ENCODE measurements at regions not wholly inside any gene's neighbourhood (a gene's known extent, or its start where the extent isn't known, plus 50 kb on each side); places are given as distances from the start of the nearest gene placed in this dataset.

DNA sequence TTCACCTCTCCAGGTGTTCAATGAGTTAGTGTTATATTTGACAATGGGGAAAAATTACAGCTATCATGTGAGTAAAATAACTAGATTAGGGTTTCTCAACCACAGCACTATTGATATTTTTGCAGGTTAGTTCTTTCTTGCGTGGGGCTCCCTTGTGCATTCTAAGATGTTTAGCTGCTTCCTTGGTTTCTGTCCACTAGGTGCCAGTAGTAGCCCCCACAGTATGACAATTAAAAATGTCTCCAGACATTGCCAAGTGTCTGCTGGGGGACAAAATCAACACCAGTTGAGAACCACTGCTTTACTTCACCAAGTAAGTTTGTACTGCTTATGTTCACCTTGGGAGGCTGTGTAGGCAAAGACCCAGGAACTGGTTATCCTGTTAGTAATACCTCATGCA, 618.7 kb downstream of the EDEM1 start:
- peaks cover 6% of the 10 kb centered on the region for H3K4me1 Mint-ChIP-seq
- H3K27me3 Mint-ChIP-seq (ENCODE audit: low read depth, poor library complexity), result peaks cover 4% of the 10 kb centered on the region
- peak; percentile 15 for DNase-seq
- TF ChIP-seq, protein P1, sequence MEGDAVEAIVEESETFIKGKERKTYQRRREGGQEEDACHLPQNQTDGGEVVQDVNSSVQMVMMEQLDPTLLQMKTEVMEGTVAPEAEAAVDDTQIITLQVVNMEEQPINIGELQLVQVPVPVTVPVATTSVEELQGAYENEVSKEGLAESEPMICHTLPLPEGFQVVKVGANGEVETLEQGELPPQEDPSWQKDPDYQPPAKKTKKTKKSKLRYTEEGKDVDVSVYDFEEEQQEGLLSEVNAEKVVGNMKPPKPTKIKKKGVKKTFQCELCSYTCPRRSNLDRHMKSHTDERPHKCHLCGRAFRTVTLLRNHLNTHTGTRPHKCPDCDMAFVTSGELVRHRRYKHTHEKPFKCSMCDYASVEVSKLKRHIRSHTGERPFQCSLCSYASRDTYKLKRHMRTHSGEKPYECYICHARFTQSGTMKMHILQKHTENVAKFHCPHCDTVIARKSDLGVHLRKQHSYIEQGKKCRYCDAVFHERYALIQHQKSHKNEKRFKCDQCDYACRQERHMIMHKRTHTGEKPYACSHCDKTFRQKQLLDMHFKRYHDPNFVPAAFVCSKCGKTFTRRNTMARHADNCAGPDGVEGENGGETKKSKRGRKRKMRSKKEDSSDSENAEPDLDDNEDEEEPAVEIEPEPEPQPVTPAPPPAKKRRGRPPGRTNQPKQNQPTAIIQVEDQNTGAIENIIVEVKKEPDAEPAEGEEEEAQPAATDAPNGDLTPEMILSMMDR (IDR thresholded peaks at IDR 0.05), result peak; percentile 63
- peaks cover 4% of the 10 kb centered on the region for H3K9me3 Mint-ChIP-seq
- no peak overlapping the region for H3K4me3 Mint-ChIP-seq
- no peaks in the 10 kb centered on the region for H3K36me3 Mint-ChIP-seq (ENCODE audit: low read depth)
- no peak overlapping the region for H3K27ac Mint-ChIP-seq

- no peak overlapping the region for H3K27ac Mint-ChIP-seq
- no peak for DNase-seq
- no peaks in the 10 kb centered on the region for H3K9me3 Mint-ChIP-seq
- peaks cover 4% of the 10 kb centered on the region for H3K27me3 Mint-ChIP-seq (ENCODE audit: low read depth, poor library complexity)
- H3K4me1 Mint-ChIP-seq, result peaks cover 6% of the 10 kb centered on the region
- no peak overlapping the region for H3K4me3 Mint-ChIP-seq
- no peaks in the 10 kb centered on the region for H3K36me3 Mint-ChIP-seq (ENCODE audit: low read depth)
- TF ChIP-seq, protein P1 (IDR thresholded peaks at IDR 0.05), result no peak
Observed at GRCh38 chr3:5809586-5810246, 622.2 kb downstream of the EDEM1 start.

DNA sequence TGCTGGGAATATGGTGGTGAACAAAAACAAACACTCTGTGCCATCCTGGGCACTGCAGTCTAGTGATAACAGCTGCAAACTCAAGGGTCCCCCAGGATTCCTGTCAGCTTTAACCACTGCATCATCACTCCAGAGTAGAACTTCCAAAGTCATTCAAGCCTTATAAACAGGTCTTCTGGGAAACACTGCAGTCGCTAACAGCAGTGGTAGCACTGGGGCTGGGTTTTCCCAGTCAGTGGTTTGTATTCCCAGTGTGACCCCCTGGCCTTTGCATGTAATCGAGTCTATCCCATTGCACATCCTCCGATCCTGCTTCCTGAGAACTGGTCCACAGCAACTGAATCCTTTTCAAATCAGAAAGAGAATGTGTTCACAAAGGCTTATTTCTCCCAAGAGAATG, 623.5 kb downstream of the EDEM1 start:
- no peak overlapping the region for H3K4me3 Mint-ChIP-seq
- no peaks in the 10 kb centered on the region for H3K9me3 Mint-ChIP-seq
- H3K36me3 Mint-ChIP-seq (ENCODE audit: low read depth), result no peaks in the 10 kb centered on the region
- no peak for DNase-seq
- H3K27me3 Mint-ChIP-seq (ENCODE audit: low read depth, poor library complexity), result peaks cover 4% of the 10 kb centered on the region
- H3K27ac Mint-ChIP-seq, result no peak overlapping the region
- peaks cover 6% of the 10 kb centered on the region for H3K4me1 Mint-ChIP-seq
- TF ChIP-seq, protein P1 (IDR thresholded peaks at IDR 0.05), result no peak

- Mint-ChIP-seq H3K27me3 (ENCODE audit: low read depth, poor library complexity) (peaks cover 7% of the 10 kb centered on the region), H3K9me3 (no peaks in the 10 kb centered on the region), H3K4me3 (no peak overlapping the region), H3K27ac (no peak overlapping the region), H3K4me1 (peaks cover 6% of the 10 kb centered on the region), H3K36me3 (ENCODE audit: low read depth) (no peaks in the 10 kb centered on the region)
- TF ChIP-seq, protein P1 (IDR thresholded peaks at IDR 0.05), result no peak
- no peak for DNase-seq
Observed at GRCh38 chr3:5813521-5813920, 626.0 kb downstream of the EDEM1 start.

DNA sequence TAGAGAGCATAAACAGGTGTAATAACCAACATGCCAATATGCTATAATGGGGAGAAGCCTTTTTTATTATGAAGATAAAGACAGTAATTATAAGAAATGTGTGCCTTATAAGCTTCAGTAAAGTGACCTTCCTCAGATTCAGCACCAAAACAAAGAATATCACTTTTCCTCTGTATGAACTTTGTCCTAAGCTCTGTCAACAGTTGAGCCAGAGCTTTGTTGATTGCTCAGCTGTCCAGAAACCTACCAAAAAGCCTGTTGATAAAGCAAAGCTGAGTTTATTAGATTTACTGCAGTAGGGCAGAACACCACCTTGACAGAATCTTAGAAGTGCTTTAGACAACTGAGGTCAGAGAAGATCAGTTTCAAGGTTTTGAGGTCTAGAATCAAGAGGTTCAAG, 635.3 kb downstream of the EDEM1 start:
- Mint-ChIP-seq H3K9me3 (peaks cover 5% of the 10 kb centered on the region), H3K27ac (no peak overlapping the region), H3K27me3 (ENCODE audit: low read depth, poor library complexity) (peaks cover 3% of the 10 kb centered on the region), H3K36me3 (ENCODE audit: low read depth) (no peaks in the 10 kb centered on the region), H3K4me3 (no peak overlapping the region), H3K4me1 (no peaks in the 10 kb centered on the region)
- DNase-seq, result no peak
- TF ChIP-seq, protein P1 (IDR thresholded peaks at IDR 0.05), result no peak

GRCh38 chr3:5826467-5826866, 639.0 kb downstream of the EDEM1 start:
- no peak overlapping the region for H3K27ac Mint-ChIP-seq
- H3K36me3 Mint-ChIP-seq (ENCODE audit: low read depth), result no peaks in the 10 kb centered on the region
- TF ChIP-seq, protein P1 (IDR thresholded peaks at IDR 0.05), result no peak
- H3K4me1 Mint-ChIP-seq, result no peaks in the 10 kb centered on the region
- no peaks in the 10 kb centered on the region for H3K27me3 Mint-ChIP-seq (ENCODE audit: low read depth, poor library complexity)
- DNase-seq, result no peak
- H3K4me3 Mint-ChIP-seq, result no peak overlapping the region
- peaks cover 8% of the 10 kb centered on the region for H3K9me3 Mint-ChIP-seq

Data from nephron progenitor cell (in vitro differentiated cells).